ENCODE measurements at regions not wholly inside any gene's neighbourhood (a gene's known extent, or its start where the extent isn't known, plus 50 kb on each side); places are given as distances from the start of the nearest gene placed in this dataset.
"Not testable (repeated sequence)": the region's sequence is repeated elsewhere in the genome, so short reads cannot be mapped to it uniquely, and the experiment has no call there.

DNA sequence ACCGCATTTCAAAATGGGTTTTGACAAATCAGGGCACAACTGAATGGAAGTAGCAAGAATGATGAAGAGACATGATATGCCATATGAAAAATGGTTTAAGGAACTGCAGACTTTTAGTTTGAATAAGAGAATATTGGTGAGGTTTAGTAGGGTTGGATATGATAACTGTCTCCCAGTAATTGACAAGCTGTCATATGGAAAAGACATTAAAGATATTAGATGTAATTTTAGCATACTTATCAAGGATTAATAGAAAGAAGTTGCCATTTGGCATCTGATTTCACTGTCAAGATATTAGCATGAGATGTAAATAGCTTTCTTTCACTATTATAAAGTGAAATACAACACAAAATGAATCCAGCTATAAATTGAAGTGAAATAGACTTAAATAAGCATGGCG lies 169.0 kb upstream of the MPDZ start:
- Mint-ChIP-seq H3K4me1 (no peaks in the 10 kb centered on the region), H3K27ac (no peak overlapping the region), H3K4me3 (no peak overlapping the region), H3K9me3 (no peaks in the 10 kb centered on the region), H3K36me3 (no peaks in the 10 kb centered on the region), H3K27me3 (no peaks in the 10 kb centered on the region)
- ATAC-seq, result no peak

DNA sequence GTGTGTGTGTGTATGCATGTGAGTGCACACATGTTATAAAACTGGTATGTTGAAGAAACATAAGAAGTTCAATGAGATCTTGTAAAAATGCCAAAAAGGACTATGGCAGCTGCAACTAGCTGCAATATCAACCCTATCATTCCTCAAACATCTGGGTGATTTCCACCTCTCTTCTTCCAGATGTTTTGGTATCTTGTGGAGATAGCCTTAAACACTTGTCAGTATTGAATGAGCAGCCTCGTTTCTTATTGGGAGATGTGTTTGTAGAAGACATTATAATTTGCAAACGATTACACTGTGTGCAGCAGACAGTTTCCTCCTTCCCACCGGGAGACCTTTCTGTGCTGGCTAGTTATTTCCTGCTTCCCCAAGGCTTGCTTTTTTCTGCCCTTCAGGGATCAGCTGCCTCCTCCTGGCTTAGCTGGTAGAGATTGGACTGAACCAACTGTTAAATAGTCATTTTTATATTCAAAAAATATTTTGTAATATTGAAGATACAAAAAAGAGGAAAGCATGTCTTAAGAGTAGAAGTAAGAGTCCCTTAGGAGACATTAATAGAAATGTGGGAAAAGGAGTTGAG lies 168.4 kb upstream of the MPDZ start:
- H3K9me3 Mint-ChIP-seq, result no peaks in the 10 kb centered on the region
- H3K4me1 Mint-ChIP-seq, result no peaks in the 10 kb centered on the region
- no peak overlapping the region for H3K4me3 Mint-ChIP-seq
- ATAC-seq, result no peak
- no peak overlapping the region for H3K27ac Mint-ChIP-seq
- H3K36me3 Mint-ChIP-seq, result no peaks in the 10 kb centered on the region
- H3K27me3 Mint-ChIP-seq, result no peaks in the 10 kb centered on the region

- no peaks in the 10 kb centered on the region for H3K4me1 Mint-ChIP-seq
- H3K9me3 Mint-ChIP-seq, result no peaks in the 10 kb centered on the region
- no peaks in the 10 kb centered on the region for H3K36me3 Mint-ChIP-seq
- H3K27me3 Mint-ChIP-seq, result no peaks in the 10 kb centered on the region
- no peak overlapping the region for H3K4me3 Mint-ChIP-seq
- no peak for ATAC-seq
- no peak overlapping the region for H3K27ac Mint-ChIP-seq
These were observed 167.7 kb upstream of the MPDZ start for GRCh38 chr9:13446938-13447842.

- no peak for ATAC-seq
- no peaks in the 10 kb centered on the region for H3K4me1 Mint-ChIP-seq
- no peaks in the 10 kb centered on the region for H3K27me3 Mint-ChIP-seq
- no peaks in the 10 kb centered on the region for H3K9me3 Mint-ChIP-seq
- no peak overlapping the region for H3K4me3 Mint-ChIP-seq
- H3K36me3 Mint-ChIP-seq, result no peaks in the 10 kb centered on the region
- H3K27ac Mint-ChIP-seq, result no peak overlapping the region
These were observed 166.9 kb upstream of the MPDZ start for GRCh38 chr9:13446286-13446937.

DNA sequence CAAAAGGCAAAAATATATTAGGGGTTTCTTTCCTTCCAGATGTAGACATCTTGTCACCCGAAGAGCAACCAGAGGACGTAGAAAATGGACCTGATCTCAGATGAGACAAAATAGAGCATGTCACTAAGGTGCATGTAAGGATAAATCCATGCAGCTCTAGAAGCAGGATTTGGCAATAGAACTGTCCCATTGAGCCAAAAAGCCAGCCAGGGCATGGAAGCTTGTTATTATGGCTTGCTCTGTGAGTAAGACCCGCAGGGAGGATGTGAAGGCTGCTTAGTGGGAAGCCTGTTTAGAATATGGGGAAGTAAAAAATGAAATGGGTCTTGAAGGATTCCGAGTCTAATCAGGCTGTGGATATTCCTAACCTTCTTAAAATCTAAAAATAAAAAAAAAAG lies 165.6 kb upstream of the MPDZ start:
- H3K9me3 Mint-ChIP-seq, result no peaks in the 10 kb centered on the region
- H3K36me3 Mint-ChIP-seq, result no peaks in the 10 kb centered on the region
- no peaks in the 10 kb centered on the region for H3K27me3 Mint-ChIP-seq
- no peak for ATAC-seq
- H3K27ac Mint-ChIP-seq, result no peak overlapping the region
- no peaks in the 10 kb centered on the region for H3K4me1 Mint-ChIP-seq
- no peak overlapping the region for H3K4me3 Mint-ChIP-seq

GRCh38 chr9:13444245-13445102 lies 165.0 kb upstream of the MPDZ start:
- Mint-ChIP-seq H3K27me3 (no peaks in the 10 kb centered on the region), H3K4me1 (no peaks in the 10 kb centered on the region), H3K27ac (no peak overlapping the region), H3K36me3 (no peaks in the 10 kb centered on the region), H3K9me3 (no peaks in the 10 kb centered on the region), H3K4me3 (no peak overlapping the region)
- no peak for ATAC-seq

DNA sequence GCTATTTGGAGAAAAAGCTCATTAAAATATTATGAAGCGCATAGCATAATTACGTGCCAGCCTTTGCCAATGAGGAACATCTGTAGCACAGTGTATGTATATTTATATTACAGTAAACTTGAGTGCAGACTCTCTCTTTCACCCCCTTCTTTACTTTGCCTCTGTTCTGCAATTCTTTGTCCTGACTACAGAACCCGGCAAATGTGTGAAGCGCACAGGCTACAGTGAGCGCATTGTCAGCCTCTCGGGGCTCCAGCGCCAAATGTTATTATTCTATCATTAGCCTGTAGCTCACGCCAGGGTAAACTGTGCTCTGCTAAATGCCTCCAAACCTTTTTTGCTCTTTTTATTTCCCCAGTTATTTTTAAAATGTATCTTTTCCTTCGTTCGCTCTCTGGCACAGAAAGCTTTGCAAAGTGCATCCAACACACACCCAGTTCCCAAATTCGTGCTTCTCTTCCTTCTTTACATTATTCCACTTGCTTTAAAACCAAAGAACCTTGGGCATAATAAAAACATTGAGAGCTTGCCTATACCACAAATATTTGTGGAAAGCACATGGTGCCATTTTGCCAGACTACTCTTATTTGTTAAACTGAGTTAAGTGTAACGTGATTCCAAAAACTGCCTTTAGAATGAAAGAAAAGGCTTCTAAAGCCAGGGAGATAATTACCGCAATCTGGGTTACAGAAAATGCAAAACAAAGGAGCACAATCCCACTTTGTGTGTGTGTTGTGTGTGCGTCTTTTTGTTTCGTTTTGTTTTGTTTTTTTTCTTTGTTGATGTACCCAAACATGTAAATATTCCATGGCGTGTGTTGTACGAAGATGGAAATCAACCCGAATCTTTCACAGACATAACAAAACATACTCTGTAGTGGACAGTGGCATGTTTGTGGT lies 164.1 kb upstream of the MPDZ start:
- Mint-ChIP-seq H3K4me1 (no peaks in the 10 kb centered on the region), H3K27ac (no peak overlapping the region), H3K4me3 (no peak overlapping the region), H3K27me3 (no peaks in the 10 kb centered on the region), H3K9me3 (no peaks in the 10 kb centered on the region), H3K36me3 (no peaks in the 10 kb centered on the region)
- ATAC-seq, result no peak

GRCh38 chr9:13439685-13440476 lies 160.4 kb upstream of the MPDZ start:
- Mint-ChIP-seq H3K36me3 (no peaks in the 10 kb centered on the region), H3K4me3 (no peak overlapping the region), H3K27ac (no peak overlapping the region), H3K4me1 (no peaks in the 10 kb centered on the region), H3K9me3 (no peaks in the 10 kb centered on the region), H3K27me3 (no peaks in the 10 kb centered on the region)
- no peak for ATAC-seq

DNA sequence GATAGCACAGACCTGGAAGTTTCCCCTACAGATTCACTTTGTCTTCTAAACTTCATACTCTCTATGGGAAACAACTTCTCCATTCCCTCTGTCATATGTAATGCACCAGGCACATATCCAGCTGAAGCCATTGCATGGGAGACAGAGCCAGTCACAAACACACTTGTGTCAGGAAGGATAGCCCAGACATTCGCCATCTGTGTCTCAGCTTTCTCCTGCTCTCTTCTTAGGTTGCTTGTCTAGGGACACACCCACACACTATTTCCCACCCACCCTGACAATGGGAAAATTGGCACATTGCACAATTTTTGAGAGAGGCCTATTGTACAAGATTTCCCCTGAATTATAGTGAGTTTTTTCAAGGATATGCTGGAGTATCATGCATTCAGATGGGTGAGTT lies 158.4 kb upstream of the MPDZ start:
- ATAC-seq, result no peak
- Mint-ChIP-seq H3K27me3 (no peaks in the 10 kb centered on the region), H3K4me3 (no peak overlapping the region), H3K9me3 (no peaks in the 10 kb centered on the region), H3K4me1 (no peaks in the 10 kb centered on the region), H3K27ac (no peak overlapping the region), H3K36me3 (no peaks in the 10 kb centered on the region)

- no peak overlapping the region for H3K4me3 Mint-ChIP-seq
- no peaks in the 10 kb centered on the region for H3K9me3 Mint-ChIP-seq
- no peaks in the 10 kb centered on the region for H3K27me3 Mint-ChIP-seq
- no peak overlapping the region for H3K27ac Mint-ChIP-seq
- no peaks in the 10 kb centered on the region for H3K36me3 Mint-ChIP-seq
- no peak for ATAC-seq
- no peaks in the 10 kb centered on the region for H3K4me1 Mint-ChIP-seq
These were observed 157.1 kb upstream of the MPDZ start for GRCh38 chr9:13436591-13436990.

DNA sequence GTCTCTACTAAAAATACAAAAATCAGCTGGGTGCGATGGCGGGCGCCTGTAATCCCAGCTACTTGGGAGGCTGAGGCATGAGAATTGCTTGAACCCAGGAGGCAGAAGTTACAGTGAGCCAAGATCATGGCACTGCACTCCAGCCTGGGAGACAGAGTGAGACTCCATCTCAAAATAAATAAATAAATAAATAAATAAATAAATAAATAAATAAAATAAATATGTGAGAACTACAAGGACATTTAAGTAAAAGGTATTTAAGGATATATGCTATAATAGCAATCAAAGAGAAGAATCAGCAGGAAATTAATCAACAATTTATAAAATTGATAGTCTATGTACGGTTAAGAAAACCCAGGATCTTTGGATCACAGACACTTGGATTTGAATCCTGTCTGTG lies 154.0 kb upstream of the MPDZ start:
- H3K4me1 Mint-ChIP-seq, H3K27ac Mint-ChIP-seq, H3K27me3 Mint-ChIP-seq, H3K36me3 Mint-ChIP-seq, H3K9me3 Mint-ChIP-seq, ATAC-seq, H3K4me3 Mint-ChIP-seq: not testable (repeated sequence)

GRCh38 chr9:13432904-13433303 lies 153.4 kb upstream of the MPDZ start:
- Mint-ChIP-seq H3K27me3 (no peaks in the 10 kb centered on the region), H3K4me1 (no peaks in the 10 kb centered on the region), H3K9me3 (no peaks in the 10 kb centered on the region), H3K4me3 (no peak overlapping the region), H3K27ac (no peak overlapping the region), H3K36me3 (no peaks in the 10 kb centered on the region)
- no peak for ATAC-seq

DNA sequence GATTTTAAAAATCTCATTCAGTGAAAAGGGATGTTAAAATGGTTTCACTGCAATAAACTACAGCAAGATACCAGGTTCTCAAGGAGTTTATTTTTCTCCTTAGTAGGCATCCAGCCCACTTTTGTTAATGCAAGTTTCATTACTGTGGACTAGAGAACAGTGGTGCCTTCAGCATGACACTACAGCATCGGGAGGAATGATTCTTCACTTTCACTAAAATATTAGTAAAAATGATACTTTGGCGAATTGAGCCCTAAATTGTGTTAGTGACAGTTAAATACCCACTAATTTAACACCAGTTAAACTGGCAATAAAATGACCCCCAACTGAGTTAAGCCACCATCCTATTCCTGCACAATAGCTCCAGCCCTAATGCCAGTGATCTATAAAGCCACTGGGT lies 152.2 kb upstream of the MPDZ start:
- no peaks in the 10 kb centered on the region for H3K27me3 Mint-ChIP-seq
- no peaks in the 10 kb centered on the region for H3K9me3 Mint-ChIP-seq
- H3K27ac Mint-ChIP-seq, result no peak overlapping the region
- no peaks in the 10 kb centered on the region for H3K36me3 Mint-ChIP-seq
- no peaks in the 10 kb centered on the region for H3K4me1 Mint-ChIP-seq
- no peak for ATAC-seq
- H3K4me3 Mint-ChIP-seq, result no peak overlapping the region

GRCh38 chr9:13431222-13431536 lies 151.7 kb upstream of the MPDZ start:
- Mint-ChIP-seq H3K27ac (no peak overlapping the region), H3K4me1 (no peaks in the 10 kb centered on the region), H3K9me3 (no peaks in the 10 kb centered on the region), H3K36me3 (no peaks in the 10 kb centered on the region), H3K4me3 (no peak overlapping the region), H3K27me3 (no peaks in the 10 kb centered on the region)
- no peak for ATAC-seq
